NCI-H2081 treated with DMSO at 0.1 percent for 48 hours (cell line): ENCODE measurements at regions not wholly inside any gene's neighbourhood (a gene's known extent, or its start where the extent isn't known, plus 50 kb on each side); places are given as distances from the start of the nearest gene placed in this dataset.

Experiments
- DNase-seq: peaks from one replicate; lab custom pipeline; 2025; lab: John Stamatoyannopoulos, UW

GRCh38 chr11:92759571-92760214 lies 209.8 kb upstream of the MTNR1B start:
- no peak for DNase-seq

DNA sequence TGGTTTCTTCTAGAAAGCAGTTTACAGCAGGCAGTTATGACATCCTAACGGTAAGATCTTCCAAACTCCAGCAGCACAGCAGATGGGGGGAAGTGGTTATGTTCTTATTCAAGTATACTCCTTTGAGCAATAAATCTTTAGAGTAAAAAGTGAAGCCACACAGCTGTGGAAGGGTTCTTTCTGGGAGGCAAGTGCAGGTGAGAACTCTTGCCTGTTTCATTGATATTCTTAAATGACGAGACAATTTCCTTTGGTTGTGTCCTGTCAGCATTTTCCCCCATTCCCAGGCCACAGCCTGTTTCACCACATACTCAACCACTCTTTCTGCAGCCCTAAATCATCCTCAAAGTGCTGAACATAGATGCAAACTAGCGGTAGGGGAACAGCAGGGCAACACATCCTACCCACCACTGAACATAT lies 207.3 kb upstream of the MTNR1B start:
- DNase-seq, result no peak

GRCh38 chr11:92763336-92763735 lies 206.1 kb upstream of the MTNR1B start:
- DNase-seq, result no peak

DNA sequence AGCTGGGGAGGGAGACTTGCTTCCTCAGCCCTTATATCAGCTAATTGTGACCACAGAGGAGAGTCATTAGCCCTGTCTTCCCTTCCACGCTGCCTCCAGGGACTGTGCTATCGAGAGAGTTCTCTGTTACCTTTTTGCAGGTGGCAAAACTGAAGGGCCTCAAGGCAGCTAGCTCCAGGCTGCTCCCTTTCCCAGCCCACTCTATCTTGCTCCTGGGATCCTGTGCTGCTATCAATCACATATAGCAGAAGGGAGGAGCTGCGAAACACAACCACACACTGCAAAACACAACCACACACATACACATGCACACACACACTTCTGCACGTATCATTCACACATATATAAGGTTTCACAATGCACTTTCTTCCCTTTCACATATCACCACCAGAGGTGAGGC lies 205.3 kb upstream of the MTNR1B start:
- no peak for DNase-seq

DNA sequence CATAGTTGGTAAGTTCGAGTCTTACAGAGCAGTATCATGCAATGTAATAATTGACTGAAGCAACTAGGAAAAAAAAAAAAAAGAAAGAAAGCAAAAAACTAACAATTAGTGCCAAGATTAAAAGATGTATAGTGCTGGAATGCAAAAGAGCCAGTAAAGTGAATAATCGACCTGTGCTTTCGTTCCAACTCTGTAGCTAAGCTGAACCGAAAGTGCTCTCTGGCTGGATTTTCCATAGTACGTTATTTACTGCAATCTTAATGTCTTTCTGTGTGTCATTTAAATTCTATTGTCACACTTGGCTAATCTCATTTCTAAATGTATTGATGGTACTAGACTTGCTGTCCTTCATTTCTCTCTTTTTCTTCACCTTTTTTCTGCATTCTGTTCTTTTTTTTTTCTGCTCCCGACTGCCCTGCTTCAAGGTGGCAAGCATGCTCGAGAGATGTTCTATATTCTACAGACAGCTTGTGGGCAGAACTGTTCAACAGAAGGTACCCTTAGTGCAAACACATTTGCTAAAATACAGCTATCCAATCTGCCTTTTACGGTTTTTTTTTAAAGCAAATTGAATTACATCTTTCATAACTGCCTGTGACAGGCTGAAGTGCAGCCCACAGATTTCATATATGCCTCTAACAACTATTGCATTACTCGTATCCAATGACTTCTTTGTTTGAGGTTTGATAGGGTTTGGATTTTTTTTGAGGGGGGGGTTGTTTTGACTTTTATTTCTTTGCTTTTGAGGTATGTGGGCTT lies 204.2 kb upstream of the MTNR1B start:
- no peak for DNase-seq

DNA sequence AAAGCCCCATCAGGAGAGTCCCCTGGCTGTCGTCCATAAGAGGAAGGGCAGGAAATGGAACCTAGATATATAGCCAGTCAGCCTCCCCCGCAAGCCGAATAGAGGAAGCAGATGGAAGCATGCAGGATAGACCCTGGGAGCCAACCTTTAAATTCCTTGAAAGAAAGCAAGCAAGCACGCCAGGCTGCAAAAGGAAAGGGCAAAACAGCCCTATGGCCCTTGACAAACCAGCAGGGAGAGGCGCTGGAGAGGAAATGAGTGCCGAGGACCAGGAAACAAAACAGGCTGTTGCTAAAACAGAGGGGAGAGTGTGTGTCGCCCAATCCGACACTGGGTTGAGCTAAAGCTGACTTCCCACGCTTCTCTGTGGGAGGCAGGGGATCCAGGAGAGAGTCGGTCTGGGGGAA lies 203.5 kb upstream of the MTNR1B start:
- DNase-seq, result no peak

- DNase-seq, result no peak
Observed at GRCh38 chr11:92766698-92767097, 202.8 kb upstream of the MTNR1B start.

GRCh38 chr11:92767416-92767815 lies 202.0 kb upstream of the MTNR1B start:
- DNase-seq, result no peak

- DNase-seq, result no peak
Observed at GRCh38 chr11:92768121-92768840, 201.2 kb upstream of the MTNR1B start.

DNA sequence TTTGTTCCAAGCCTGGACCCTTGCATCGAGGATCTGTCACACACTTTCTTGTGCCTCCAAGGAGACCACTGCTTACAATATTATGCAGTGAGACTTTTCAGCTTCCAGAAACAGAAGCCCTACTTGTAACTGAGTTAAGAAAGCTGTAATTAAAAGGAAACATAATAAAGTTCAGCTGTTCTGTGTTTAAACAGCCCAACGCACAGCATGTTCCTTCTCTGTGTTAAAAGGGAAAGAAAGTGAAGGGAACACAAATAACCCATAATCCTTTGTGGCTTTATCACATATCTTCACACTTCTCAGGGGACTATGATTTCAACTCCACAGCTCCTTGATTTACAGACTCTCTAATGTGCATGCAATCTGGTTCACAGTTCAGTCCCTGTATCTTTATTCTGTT lies 200.3 kb upstream of the MTNR1B start:
- DNase-seq, result no peak

- no peak for DNase-seq
Observed at GRCh38 chr11:92770419-92770818, 199.0 kb upstream of the MTNR1B start.

DNA sequence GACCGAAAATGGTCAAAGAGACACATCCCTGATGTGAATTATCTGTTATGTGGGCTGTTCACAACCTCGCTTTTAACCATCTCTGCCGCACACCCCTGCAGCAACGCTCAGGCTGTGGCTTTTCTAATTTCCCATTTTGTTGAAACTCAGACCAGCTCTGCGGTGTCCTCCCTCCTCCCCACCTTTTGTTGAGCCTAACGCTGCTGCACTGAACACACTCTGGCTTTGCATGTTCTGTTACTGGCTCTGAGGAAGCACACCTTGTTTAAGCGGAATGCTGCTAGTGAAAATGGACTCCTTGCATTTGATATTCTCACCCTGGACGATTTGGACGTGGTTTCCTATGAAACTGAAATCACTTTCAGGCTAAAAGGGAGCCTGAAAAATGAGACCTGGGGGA lies 198.5 kb upstream of the MTNR1B start:
- no peak for DNase-seq

GRCh38 chr11:92771701-92772100 lies 197.8 kb upstream of the MTNR1B start:
- DNase-seq, result no peak

DNA sequence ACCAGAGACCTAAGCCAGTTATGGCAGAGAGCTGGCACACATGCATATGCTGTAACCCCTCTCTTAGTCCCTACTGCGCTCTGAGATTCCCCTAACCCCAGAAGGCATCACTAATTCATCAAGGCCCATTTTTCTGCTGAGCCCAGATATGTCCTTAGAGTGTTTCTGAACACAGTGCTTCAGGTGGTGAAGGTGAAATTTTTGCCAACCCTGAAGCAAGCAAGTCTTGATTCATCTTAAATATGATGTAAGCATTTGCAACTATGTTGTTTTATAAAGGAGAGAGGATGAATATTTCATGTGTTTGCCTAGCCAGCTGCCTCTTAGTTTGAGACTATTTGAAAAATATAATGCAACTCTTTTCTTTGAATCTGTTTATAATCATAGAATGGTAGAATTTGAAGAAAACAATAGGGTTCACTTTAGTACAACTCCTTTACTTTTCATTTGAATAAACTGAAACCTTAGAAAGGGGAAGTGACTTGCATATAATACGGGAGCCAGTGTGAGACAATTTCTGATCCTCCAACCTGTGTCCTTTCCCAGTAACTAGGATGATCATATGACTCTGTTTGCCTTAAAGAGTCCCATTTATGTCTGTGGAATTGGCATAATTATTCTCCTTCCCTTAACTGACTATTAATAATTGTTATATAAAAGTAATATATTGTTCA lies 194.3 kb upstream of the MTNR1B start:
- no peak for DNase-seq

GRCh38 chr11:92776676-92777075 lies 192.8 kb upstream of the MTNR1B start:
- DNase-seq, result no peak

DNA sequence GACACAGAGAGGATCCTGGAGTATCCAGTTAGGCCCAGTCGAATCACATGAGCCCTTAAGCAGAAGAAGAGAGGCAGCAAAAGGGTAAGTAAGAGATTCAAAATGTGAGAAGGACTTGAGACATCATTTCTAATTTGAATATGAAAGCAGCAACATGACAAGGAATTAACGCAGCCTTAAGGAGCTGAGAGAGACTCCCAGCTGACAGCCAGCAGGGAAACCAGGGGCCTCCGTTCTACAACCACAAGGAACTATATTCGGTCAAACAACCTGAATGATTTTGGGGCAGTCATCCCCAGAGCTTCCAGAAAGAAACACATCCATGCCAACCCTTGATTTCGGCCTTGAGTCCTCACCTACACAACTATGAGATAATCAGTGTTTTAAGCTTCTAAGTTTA lies 189.7 kb upstream of the MTNR1B start:
- DNase-seq, result no peak

- DNase-seq, result no peak
Observed at GRCh38 chr11:92781151-92781550, 188.3 kb upstream of the MTNR1B start.

DNA sequence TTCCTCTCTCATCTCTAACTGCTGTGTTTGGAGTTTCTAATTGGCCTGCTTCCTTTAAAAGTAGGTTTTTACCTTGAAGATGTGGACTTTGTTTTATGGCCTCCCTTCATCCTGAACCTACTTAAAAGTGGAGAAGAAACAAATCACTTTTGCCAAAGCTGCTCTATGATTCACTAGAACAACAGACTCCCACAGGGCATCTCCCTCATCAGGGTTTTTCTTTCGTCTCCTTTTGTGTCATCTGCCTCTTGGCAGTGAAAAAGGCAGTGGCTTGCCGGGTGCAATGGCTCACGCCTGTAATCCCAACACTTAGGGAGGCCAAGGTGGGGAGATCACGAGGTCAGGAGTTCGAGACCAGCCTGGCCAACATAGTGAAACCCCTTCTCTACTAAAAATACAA lies 186.6 kb upstream of the MTNR1B start:
- DNase-seq, result no peak

DNA sequence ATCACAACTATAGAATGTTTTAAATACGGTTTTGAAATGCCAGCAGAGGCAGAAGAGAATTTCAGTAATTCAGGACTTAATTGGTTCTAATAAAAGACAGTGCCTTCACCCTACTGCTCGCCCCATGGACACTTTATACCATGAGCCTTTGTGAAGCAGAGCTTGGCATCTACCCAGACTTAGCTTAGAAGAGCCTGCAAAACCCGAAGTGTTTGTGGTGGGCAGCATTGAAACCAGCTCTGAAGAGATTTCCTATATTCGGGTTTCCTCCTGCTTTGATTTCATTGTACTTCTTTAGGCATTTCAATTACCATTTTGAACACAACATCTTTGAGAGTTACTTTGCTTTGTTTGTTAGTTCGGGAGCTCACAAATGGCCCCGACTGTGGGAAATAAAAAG lies 185.1 kb upstream of the MTNR1B start:
- DNase-seq, result no peak

DNA sequence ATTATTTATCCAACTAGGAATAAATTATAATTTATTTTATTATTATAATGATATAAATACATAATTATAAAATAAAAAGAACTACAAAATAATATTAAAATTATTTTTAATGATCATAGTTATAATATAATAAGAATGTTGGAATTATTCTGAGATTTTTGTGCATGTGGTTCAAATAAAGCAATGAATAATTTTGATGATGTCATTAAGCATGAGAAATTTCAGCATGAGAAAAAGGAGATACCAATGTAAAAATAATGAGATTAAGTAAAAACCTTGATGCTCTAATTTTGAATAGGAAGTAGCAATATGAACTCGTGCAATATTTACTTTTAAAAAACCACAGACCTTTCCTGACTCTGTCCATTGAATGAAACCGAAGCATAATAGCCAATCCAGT lies 181.8 kb upstream of the MTNR1B start:
- DNase-seq, result no peak

DNA sequence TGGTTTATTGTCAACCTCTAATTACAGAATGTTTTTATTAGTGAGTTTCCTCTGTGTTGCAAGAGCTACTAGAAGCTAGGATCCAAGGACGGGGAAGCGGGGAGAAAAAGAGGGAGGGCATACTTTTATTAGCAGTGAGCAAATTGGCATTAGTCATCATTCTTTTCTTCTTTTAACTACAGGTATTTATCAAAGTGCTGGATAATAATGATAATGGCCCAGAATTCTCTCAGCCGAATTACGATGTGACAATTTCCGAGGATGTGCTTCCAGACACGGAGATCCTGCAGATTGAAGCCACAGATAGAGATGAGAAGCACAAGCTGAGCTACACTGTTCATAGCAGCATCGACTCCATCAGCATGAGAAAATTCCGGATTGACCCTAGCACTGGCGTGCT lies 179.7 kb upstream of the MTNR1B start:
- no peak for DNase-seq

DNA sequence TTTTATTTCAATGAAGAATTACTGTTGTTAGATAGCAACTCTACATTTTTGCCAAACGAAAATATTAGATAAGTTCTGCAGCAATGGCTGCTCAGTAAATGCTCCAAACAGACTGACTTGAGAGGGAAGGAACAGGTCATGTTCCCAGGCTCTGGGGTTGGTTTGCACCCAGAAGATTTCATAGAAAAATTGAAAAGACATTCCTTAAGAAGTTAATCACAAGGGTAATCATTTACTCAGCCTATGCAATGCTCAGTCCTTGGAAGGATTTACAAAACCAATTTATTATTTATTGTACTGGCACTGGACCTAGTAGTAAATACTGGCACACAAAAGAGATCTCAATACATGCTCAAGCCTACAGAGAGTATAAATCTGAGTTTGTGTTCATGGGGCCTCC lies 179.1 kb upstream of the MTNR1B start:
- DNase-seq, result no peak
